Trophoblast cell (in vitro differentiated cells and primary cell): ENCODE measurements at regions not wholly inside any gene's neighbourhood (a gene's known extent, or its start where the extent isn't known, plus 50 kb on each side); places are given as distances from the start of the nearest gene placed in this dataset.

Source experiments
- DNase-seq, 2 donors: peaks; one replicate each; pipeline ENCODE4 v3.0.0-alpha.2; 2016
- H2AFZ ChIP-seq: 2 replicates; pipeline ENCODE4 v1.6.1; 2013; ENCODE audit warnings: low read length, moderate library complexity, mild to moderate bottlenecking; ENCODE audit not compliant: insufficient read depth, poor library complexity
- H2AK5ac ChIP-seq: 2 replicates; pipeline ENCODE4 v1.6.1; 2013; ENCODE audit warnings: mild to moderate bottlenecking, low read length
- H2BK120ac ChIP-seq: 2 replicates; pipeline ENCODE4 v1.6.1; 2013; ENCODE audit warnings: low read length, mild to moderate bottlenecking, moderate library complexity; ENCODE audit not compliant: insufficient read depth, poor library complexity
- H2BK12ac ChIP-seq: 2 replicates; pipeline ENCODE4 v1.6.1; 2013; ENCODE audit warnings: mild to moderate bottlenecking, low read length, moderate library complexity
- H2BK5ac ChIP-seq: 2 replicates; pipeline ENCODE4 v1.6.1; 2013; ENCODE audit warnings: low read length, low read depth, moderate library complexity, mild to moderate bottlenecking; ENCODE audit not compliant: poor library complexity
- H3K14ac ChIP-seq: 2 replicates; pipeline ENCODE4 v1.6.1; 2013; ENCODE audit warnings: mild to moderate bottlenecking, low read length
- H3K18ac ChIP-seq: 2 replicates; pipeline ENCODE4 v1.6.1; 2013; ENCODE audit warnings: mild to moderate bottlenecking, low read length
- H3K23ac ChIP-seq: 2 replicates; pipeline ENCODE4 v1.6.1; 2013; ENCODE audit warnings: low read length
- H3K27ac ChIP-seq: 2 replicates; pipeline ENCODE4 v1.5.1; 2013; ENCODE audit warnings: low read depth, mild to moderate bottlenecking, inconsistent platforms, low read length, moderate library complexity
- H3K27me3 ChIP-seq: 2 replicates; pipeline ENCODE4 v1.6.1; 2013; ENCODE audit warnings: inconsistent platforms, mild to moderate bottlenecking, low read length, moderate library complexity; ENCODE audit not compliant: insufficient read depth
- H3K36me3 ChIP-seq, 2 experiments: 1 replicate in 1 of 2; 2 replicates in 1 of 2; pipeline ENCODE4 v1.6.1; 2013; ENCODE audit warnings: low read length in 2 of 2, mild to moderate bottlenecking in 2 of 2, moderate library complexity in 1 of 2; ENCODE audit not compliant: insufficient read depth in 2 of 2, control insufficient read depth in 1 of 2
- H3K4ac ChIP-seq: 2 replicates; pipeline ENCODE4 v1.6.1; 2013; ENCODE audit warnings: low read depth, mild to moderate bottlenecking, low read length, moderate library complexity
- H3K4me1 ChIP-seq, 2 experiments: 1 replicate in 1 of 2; 2 replicates in 1 of 2; pipeline ENCODE4 v1.6.1; 2013; ENCODE audit warnings: low read length in 2 of 2, mild to moderate bottlenecking in 2 of 2, moderate library complexity in 1 of 2; ENCODE audit not compliant: insufficient read depth in 2 of 2, control insufficient read depth in 1 of 2
- H3K4me2 ChIP-seq: 2 replicates; pipeline ENCODE4 v1.6.1; 2013; ENCODE audit warnings: inconsistent platforms, mild to moderate bottlenecking, low read length, moderate library complexity
- H3K4me3 ChIP-seq: 2 replicates; pipeline ENCODE4 v1.5.1; 2013; ENCODE audit warnings: mild to moderate bottlenecking, low read depth, low read length, inconsistent platforms
- H3K79me1 ChIP-seq: one replicate; pipeline ENCODE4 v1.6.1; 2013; ENCODE audit warnings: low read length
- H3K79me2 ChIP-seq: 2 replicates; pipeline ENCODE4 v1.6.1; 2013; ENCODE audit warnings: low read length, mild to moderate bottlenecking; ENCODE audit not compliant: control insufficient read depth, insufficient read depth, poor library complexity
- H3K9ac ChIP-seq: 2 replicates; pipeline ENCODE4 v1.6.1; 2013; ENCODE audit warnings: mild to moderate bottlenecking, low read length
- H3K9me3 ChIP-seq: 2 replicates; pipeline ENCODE4 v1.6.1; 2013; ENCODE audit warnings: low read depth, mild to moderate bottlenecking, control low read depth, inconsistent platforms, low read length; ENCODE audit not compliant: insufficient read depth
- H4K12ac ChIP-seq: 2 replicates; pipeline ENCODE4 v1.6.1; 2013; ENCODE audit warnings: low read depth, mild to moderate bottlenecking, low read length, moderate library complexity
- H4K8ac ChIP-seq: 2 replicates; pipeline ENCODE4 v1.6.1; 2013; ENCODE audit warnings: low read depth, mild to moderate bottlenecking, low read length, moderate library complexity
- H4K91ac ChIP-seq: one replicate; pipeline ENCODE4 v1.6.1; 2013; ENCODE audit warnings: low read depth, mild to moderate bottlenecking, low read length, moderate library complexity
- WGBS: extraction: QIAGEN DNeasy Blood & Tissue Kit; methylation state at CpG from one replicate; pipeline ENCODE4 v1.1.7; 2013; ENCODE audit warnings: missing lambda C conversion rate; ENCODE audit not compliant: insufficient read length, insufficient coverage; ENCODE audit errors: extremely low coverage; 5-methylcytosine and 5-hydroxymethylcytosine counted together

GRCh38 chr6:14380901-14381828, 263.6 kb downstream of the CD83 start:
- no peaks in the 10 kb centered on the region for H3K79me2 ChIP-seq
- no peak overlapping the region for H2BK120ac ChIP-seq
- H3K18ac ChIP-seq = no peak overlapping the region
- no peaks in the 10 kb centered on the region for H3K4me1 ChIP-seq
- H3K4me3 ChIP-seq = no peak overlapping the region
- no peak overlapping the region for H4K12ac ChIP-seq
- no peak overlapping the region for H4K8ac ChIP-seq
- no peak overlapping the region for H2AK5ac ChIP-seq
- no peaks in the 10 kb centered on the region for H3K27me3 ChIP-seq
- no peak overlapping the region for H2BK12ac ChIP-seq
- no peaks in the 10 kb centered on the region for H3K36me3 ChIP-seq
- no peaks in the 10 kb centered on the region for H3K79me1 ChIP-seq
- H4K91ac ChIP-seq = no peak overlapping the region
- H2AFZ ChIP-seq = no peak overlapping the region
- H3K9ac ChIP-seq = no peak overlapping the region
- H2BK5ac ChIP-seq = no peak overlapping the region
- no peaks in the 10 kb centered on the region for H3K9me3 ChIP-seq
- no peak for DNase-seq
- H3K14ac ChIP-seq = no peak overlapping the region
- no peak overlapping the region for H3K4me2 ChIP-seq
- H3K4ac ChIP-seq = no peak overlapping the region
- H3K27ac ChIP-seq = no peak overlapping the region
- WGBS = no CpG with 5 or more reads among the region's 11 CpGs
- H3K23ac ChIP-seq = no peak overlapping the region

- no peak overlapping the region for H3K4me2 ChIP-seq
- no peaks in the 10 kb centered on the region for H3K9me3 ChIP-seq
- no peak overlapping the region for H3K18ac ChIP-seq
- H3K36me3 ChIP-seq = no peaks in the 10 kb centered on the region
- H3K27ac ChIP-seq = no peak overlapping the region
- H2BK120ac ChIP-seq = no peak overlapping the region
- no peaks in the 10 kb centered on the region for H3K27me3 ChIP-seq
- H4K8ac ChIP-seq = no peak overlapping the region
- H2AFZ ChIP-seq = no peak overlapping the region
- no peak overlapping the region for H2AK5ac ChIP-seq
- H3K14ac ChIP-seq = no peak overlapping the region
- no peak overlapping the region for H3K4ac ChIP-seq
- no CpG with 5 or more reads among the region's 10 CpGs for WGBS
- no peak overlapping the region for H2BK12ac ChIP-seq
- no peak overlapping the region for H4K91ac ChIP-seq
- H3K4me3 ChIP-seq = no peak overlapping the region
- no peaks in the 10 kb centered on the region for H3K79me1 ChIP-seq
- H4K12ac ChIP-seq = no peak overlapping the region
- H2BK5ac ChIP-seq = no peak overlapping the region
- DNase-seq = no peak
- no peak overlapping the region for H3K9ac ChIP-seq
- no peaks in the 10 kb centered on the region for H3K4me1 ChIP-seq
- no peaks in the 10 kb centered on the region for H3K79me2 ChIP-seq
- H3K23ac ChIP-seq = no peak overlapping the region
Observed at GRCh38 chr6:14381829-14382677, 264.5 kb downstream of the CD83 start.

GRCh38 chr6:14382678-14383236, 265.2 kb downstream of the CD83 start:
- H3K23ac ChIP-seq = no peak overlapping the region
- no peak overlapping the region for H3K27ac ChIP-seq
- H4K12ac ChIP-seq = no peak overlapping the region
- no peak overlapping the region for H4K8ac ChIP-seq
- no peak overlapping the region for H3K4me2 ChIP-seq
- H3K79me2 ChIP-seq = no peaks in the 10 kb centered on the region
- H3K4me3 ChIP-seq = no peak overlapping the region
- H2AK5ac ChIP-seq = no peak overlapping the region
- H2AFZ ChIP-seq = no peak overlapping the region
- no peak overlapping the region for H3K14ac ChIP-seq
- H3K18ac ChIP-seq = no peak overlapping the region
- no peak overlapping the region for H3K9ac ChIP-seq
- no peaks in the 10 kb centered on the region for H3K27me3 ChIP-seq
- H3K4me1 ChIP-seq = no peaks in the 10 kb centered on the region
- no peaks in the 10 kb centered on the region for H3K36me3 ChIP-seq
- no peaks in the 10 kb centered on the region for H3K9me3 ChIP-seq
- no peak for DNase-seq
- no peak overlapping the region for H2BK12ac ChIP-seq
- no peak overlapping the region for H2BK5ac ChIP-seq
- no CpG with 5 or more reads among the region's 3 CpGs for WGBS
- H4K91ac ChIP-seq = no peak overlapping the region
- H2BK120ac ChIP-seq = no peak overlapping the region
- H3K4ac ChIP-seq = no peak overlapping the region
- no peaks in the 10 kb centered on the region for H3K79me1 ChIP-seq

GRCh38 chr6:14383393-14384174, 266.0 kb downstream of the CD83 start:
- no peak overlapping the region for H3K18ac ChIP-seq
- H3K9ac ChIP-seq = no peak overlapping the region
- no peaks in the 10 kb centered on the region for H3K9me3 ChIP-seq
- no peak overlapping the region for H4K12ac ChIP-seq
- H3K4ac ChIP-seq = no peak overlapping the region
- no peak for DNase-seq
- H2BK5ac ChIP-seq = no peak overlapping the region
- no peaks in the 10 kb centered on the region for H3K79me1 ChIP-seq
- H3K4me1 ChIP-seq = no peaks in the 10 kb centered on the region
- H3K4me3 ChIP-seq = no peak overlapping the region
- no peak overlapping the region for H3K14ac ChIP-seq
- no peak overlapping the region for H3K4me2 ChIP-seq
- H3K27me3 ChIP-seq = no peaks in the 10 kb centered on the region
- H2AFZ ChIP-seq = no peak overlapping the region
- no peak overlapping the region for H2AK5ac ChIP-seq
- H2BK120ac ChIP-seq = no peak overlapping the region
- no CpG with 5 or more reads among the region's 5 CpGs for WGBS
- no peak overlapping the region for H3K23ac ChIP-seq
- H4K8ac ChIP-seq = no peak overlapping the region
- H3K79me2 ChIP-seq = no peaks in the 10 kb centered on the region
- no peak overlapping the region for H4K91ac ChIP-seq
- H3K27ac ChIP-seq = no peak overlapping the region
- no peaks in the 10 kb centered on the region for H3K36me3 ChIP-seq
- no peak overlapping the region for H2BK12ac ChIP-seq
